NCI-H460 (cell line): ENCODE measurements at regions not wholly inside any gene's neighbourhood (a gene's known extent, or its start where the extent isn't known, plus 50 kb on each side); places are given as distances from the start of the nearest gene placed in this dataset.
"Not testable (repeated sequence)": the region's sequence is repeated elsewhere in the genome, so short reads cannot be mapped to it uniquely, and the experiment has no call there.

Experiments
- DNase-seq: peaks from one replicate; pipeline ENCODE4 v3.0.0-alpha.2; 2016; ENCODE audit warnings: low read depth; ENCODE audit errors: extremely low read depth

DNA sequence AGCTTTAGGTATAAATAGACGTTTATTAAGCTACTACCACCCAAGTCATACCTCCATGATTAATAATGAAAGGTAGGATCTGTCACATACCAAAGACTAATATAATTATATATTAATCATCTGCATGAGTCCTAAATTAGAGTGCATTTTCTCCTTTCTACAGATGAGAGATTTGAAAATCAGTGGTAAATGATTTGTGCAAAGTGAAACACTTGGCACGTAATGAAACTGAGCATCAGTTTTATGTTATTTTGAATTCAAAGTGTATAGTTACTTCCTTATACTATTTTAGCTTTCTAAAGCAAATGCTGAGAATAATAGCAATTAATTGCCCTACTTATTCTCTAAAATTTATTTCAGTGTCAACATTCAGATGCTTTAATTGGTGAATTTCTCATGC, 615.3 kb downstream of the TRIB2 start:
- no peak for DNase-seq

DNA sequence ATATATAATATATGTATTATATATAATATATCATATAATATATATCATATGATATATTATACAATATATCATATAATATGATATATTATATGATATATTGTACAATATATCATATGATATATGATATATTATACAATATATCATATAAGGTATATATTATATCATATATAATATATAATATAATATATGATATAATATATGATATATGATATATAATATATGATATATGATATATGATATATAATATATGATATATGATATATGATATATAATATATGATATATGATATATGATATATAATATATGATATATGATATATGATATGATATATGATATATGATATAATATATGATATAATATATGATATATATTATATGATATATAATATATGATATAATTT, 617.3 kb downstream of the TRIB2 start:
- peak; percentile 54 for DNase-seq

GRCh38 chr2:13334545-13334944, 617.8 kb downstream of the TRIB2 start:
- DNase-seq, result no peak

- DNase-seq, result no peak
These were observed 619.3 kb downstream of the TRIB2 start for GRCh38 chr2:13335862-13336535.

DNA sequence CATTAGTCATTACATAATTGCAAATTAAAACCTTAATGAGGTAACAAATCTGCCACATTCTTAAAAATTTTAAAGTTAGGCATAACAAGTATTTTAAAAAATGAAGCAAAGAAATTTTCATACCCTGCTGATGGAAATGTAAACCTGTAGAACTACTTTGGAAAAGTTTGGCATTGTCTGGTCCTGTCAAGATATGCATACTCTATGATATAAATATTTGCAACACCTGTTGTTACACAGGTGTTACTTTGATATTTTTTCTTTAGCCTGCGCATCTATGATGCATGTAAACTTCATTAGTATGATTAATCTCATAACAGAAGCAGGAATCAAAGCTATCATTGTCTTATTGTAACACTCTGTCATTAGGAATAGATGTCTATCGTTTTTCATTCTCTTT, 634.3 kb downstream of the TRIB2 start:
- no peak for DNase-seq

- no peak for DNase-seq
These were observed 636.3 kb downstream of the TRIB2 start for GRCh38 chr2:13353083-13353482.

- no peak for DNase-seq
These were observed 637.3 kb downstream of the TRIB2 start for GRCh38 chr2:13354031-13354430.

DNA sequence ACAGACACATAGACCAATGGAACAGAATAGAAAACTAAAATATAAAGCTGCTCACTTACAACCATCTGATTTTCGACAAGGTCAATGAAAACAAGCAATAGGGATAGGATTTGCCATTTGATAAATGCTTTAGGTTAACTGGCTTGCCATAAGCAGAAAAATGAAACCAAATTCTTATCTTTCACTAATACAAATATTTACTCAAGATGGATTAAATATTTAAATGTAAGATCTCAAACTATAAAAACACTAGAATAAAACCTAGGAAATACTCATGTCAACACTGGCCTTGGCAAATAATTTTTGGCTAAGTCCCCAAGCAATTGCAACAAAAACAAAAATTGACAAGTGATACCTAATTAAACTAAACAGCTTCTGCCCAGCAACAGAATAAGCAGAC, 665.2 kb downstream of the TRIB2 start:
- DNase-seq, result not testable (repeated sequence)

DNA sequence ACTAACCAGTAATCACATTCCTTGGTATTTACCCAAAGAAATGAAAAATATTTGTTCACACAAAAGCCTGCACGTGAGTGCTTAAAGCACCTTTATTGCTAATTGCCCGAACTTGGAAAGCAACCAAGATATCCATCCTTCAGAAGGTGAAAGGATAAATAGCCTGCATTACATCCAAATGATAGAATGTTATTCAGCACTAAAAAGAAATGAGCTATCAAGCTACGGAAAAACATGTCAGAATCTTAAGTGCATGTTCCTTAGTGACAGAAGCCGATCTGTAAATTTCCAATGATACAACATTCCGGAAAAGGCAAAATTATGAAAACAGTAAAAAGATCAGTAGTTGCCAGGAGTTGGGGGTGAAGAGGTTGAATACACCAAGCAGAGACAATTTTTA, 672.4 kb downstream of the TRIB2 start:
- not testable (repeated sequence) for DNase-seq

DNA sequence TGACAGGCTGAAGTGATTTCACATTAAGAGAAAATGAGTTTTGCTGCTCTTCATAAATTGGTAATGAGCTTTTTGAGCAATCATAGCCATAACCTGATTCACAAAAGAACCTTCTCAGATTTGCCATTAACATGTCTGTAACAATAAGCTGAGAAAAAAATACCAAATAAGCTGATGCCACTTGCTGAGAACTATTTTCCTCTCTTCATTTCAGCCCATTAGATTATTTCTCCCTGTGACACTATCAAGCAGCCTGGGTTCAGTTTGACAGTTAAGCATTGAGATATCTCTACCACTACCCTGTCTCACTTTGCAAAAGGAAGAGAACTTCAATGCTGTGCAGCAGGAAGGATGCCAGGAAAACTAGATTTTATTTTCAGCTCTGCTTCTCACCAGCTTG, 673.9 kb downstream of the TRIB2 start:
- DNase-seq, result no peak

GRCh38 chr2:13401312-13401711, 684.6 kb downstream of the TRIB2 start:
- DNase-seq, result no peak

DNA sequence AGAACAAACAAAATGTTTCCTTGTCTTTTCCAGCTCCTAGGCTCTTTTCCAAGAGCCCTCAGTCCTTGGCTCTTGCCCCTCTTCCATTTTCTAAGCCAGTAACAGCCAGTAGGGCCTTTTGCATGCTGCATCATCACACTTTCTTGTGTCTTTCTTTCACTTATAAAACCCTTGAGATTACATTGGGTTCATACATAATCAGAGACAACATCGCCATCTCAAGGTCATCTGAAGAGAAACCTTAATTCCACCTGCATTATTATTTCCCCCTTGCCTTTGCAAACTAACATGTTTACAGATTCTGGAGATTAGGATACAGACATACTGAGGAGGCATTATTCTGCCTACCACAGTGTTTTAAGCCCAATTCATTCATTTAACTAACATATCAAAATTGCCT, 697.3 kb downstream of the TRIB2 start:
- DNase-seq, result no peak

GRCh38 chr2:13414897-13415296, 698.2 kb downstream of the TRIB2 start:
- no peak for DNase-seq

GRCh38 chr2:13433954-13434353, 717.2 kb downstream of the TRIB2 start:
- no peak for DNase-seq

- not testable (repeated sequence) for DNase-seq
These were observed 727.0 kb downstream of the TRIB2 start for GRCh38 chr2:13443554-13444261.

GRCh38 chr2:13462464-13462863, 745.7 kb downstream of the TRIB2 start:
- no peak for DNase-seq

- DNase-seq, result no peak
These were observed 749.3 kb downstream of the TRIB2 start for GRCh38 chr2:13466076-13466475.

DNA sequence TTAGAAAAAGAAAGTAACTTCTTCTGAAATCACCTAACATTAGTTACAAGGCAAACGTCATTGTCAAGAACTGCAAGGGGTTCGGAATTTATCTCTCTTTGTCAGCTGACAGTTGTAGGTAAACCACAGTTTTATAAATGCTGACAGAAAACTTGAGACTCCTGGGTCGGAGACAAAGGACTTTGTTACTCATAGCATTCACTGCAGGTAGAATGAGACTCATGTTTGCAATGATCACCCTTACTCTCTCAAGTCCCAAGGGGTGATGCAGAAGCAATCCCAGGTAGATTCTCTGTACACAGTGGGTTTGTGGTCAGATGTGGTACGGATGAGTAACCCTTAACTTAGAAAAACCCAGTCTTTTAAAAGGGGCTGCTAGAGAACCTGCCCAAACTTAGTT, 757.8 kb downstream of the TRIB2 start:
- no peak for DNase-seq

GRCh38 chr2:13480057-13480456, 763.3 kb downstream of the TRIB2 start:
- no peak for DNase-seq

- DNase-seq, result no peak
These were observed 764.5 kb downstream of the TRIB2 start for GRCh38 chr2:13481201-13481600.

GRCh38 chr2:13485256-13485655, 768.5 kb downstream of the TRIB2 start:
- DNase-seq, result no peak

- no peak for DNase-seq
These were observed 772.2 kb downstream of the TRIB2 start for GRCh38 chr2:13488965-13489364.

DNA sequence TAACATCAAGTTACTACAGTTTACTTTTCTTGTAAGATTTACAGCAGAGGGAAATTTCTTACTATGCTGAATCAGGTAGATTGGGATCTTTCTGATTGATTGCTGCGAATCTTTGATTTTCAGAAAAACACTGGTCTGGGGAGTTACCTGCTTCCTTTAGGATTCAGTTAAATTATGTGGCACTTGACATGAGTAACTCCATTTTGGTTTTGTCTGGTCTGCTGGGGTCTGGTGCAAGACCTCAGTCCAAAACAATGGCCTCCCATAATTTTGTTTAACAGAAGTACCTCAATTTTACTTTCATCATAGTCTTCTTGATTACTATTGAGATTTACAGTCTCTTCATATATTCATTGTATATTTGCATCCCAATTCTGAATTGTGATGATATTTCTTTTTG, 775.5 kb downstream of the TRIB2 start:
- DNase-seq, result no peak
